Body of pancreas (tissue), 4 donors: ENCODE measurements at regions not wholly inside any gene's neighbourhood (a gene's known extent, or its start where the extent isn't known, plus 50 kb on each side); places are given as distances from the start of the nearest gene placed in this dataset.

Experiments used
- POLR2A ChIP-seq, 3 donors: fragments of 450-650 bp; IDR thresholded peaks; one replicate each; pipeline ENCODE4 v1.6.1; 2016; ENCODE audit warnings: antibody characterized with exemption in 3 of 3, mild to moderate bottlenecking in 2 of 3
- TF ChIP-seq, protein P1 (sequence below), 7 experiments: fragments of 450-650 bp in 4 of 7; fragments of 200-600 bp in 3 of 7; sonication (generic) in 3 of 7; IDR thresholded peaks; one replicate each; pipeline ENCODE4 v1.5.1; 2016 to 2019; ENCODE audit warnings: antibody characterized with exemption in 7 of 7

DNA sequence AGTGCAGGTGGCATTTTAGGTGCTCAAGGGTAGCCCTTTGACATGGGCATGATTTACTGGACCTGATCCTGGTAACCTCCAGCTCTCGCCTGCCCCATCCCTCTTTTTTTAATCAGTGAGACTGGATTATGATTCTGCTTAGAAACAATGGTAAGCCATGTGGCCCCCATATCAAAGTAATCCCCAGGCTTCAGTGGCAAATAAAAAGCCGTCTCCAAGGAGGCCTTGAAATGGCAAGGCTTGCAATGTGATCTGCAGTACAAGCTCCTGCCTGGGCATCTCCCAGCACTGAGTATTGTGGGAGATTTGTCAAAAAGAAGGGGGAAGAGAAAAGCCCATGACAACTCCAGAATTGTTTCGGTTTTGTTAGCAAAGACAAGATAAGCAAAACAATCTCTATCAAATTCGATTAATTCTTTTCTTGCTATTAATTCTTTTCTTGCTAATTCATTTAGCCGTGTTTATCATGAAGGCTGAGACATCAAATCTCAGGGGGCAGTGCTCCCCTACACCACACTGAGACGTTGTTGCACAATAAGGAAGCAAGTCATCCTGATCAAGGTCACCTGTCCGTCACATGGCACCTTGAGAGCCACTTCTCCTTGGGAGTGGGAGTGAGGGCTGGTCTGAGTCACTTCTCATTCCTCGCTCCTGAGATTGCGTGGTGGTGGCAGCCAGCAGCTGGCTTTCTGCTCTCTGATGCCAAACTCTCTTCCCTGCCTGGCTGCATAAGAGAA lies 312.7 kb upstream of the GATB start:
- TF ChIP-seq, protein P1, sequence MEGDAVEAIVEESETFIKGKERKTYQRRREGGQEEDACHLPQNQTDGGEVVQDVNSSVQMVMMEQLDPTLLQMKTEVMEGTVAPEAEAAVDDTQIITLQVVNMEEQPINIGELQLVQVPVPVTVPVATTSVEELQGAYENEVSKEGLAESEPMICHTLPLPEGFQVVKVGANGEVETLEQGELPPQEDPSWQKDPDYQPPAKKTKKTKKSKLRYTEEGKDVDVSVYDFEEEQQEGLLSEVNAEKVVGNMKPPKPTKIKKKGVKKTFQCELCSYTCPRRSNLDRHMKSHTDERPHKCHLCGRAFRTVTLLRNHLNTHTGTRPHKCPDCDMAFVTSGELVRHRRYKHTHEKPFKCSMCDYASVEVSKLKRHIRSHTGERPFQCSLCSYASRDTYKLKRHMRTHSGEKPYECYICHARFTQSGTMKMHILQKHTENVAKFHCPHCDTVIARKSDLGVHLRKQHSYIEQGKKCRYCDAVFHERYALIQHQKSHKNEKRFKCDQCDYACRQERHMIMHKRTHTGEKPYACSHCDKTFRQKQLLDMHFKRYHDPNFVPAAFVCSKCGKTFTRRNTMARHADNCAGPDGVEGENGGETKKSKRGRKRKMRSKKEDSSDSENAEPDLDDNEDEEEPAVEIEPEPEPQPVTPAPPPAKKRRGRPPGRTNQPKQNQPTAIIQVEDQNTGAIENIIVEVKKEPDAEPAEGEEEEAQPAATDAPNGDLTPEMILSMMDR (IDR thresholded peaks at IDR 0.05) = no peak
- TF ChIP-seq POLR2A (IDR thresholded peaks at IDR 0.05) = no peak
